Activated CD4-positive, CD25-positive, alpha-beta regulatory T cell treated with anti-CD3 and anti-CD28 coated beads, Interleukin-2, amount 50 U/mL, for 16 hours (primary cell): ENCODE measurements at regions not wholly inside any gene's neighbourhood (a gene's known extent, or its start where the extent isn't known, plus 50 kb on each side); places are given as distances from the start of the nearest gene placed in this dataset.

Source experiments
- DNase-seq: peaks from one replicate; pipeline ENCODE4 v3.0.0-alpha.2; 2020; ENCODE audit warnings: low read depth, low spot score

DNA sequence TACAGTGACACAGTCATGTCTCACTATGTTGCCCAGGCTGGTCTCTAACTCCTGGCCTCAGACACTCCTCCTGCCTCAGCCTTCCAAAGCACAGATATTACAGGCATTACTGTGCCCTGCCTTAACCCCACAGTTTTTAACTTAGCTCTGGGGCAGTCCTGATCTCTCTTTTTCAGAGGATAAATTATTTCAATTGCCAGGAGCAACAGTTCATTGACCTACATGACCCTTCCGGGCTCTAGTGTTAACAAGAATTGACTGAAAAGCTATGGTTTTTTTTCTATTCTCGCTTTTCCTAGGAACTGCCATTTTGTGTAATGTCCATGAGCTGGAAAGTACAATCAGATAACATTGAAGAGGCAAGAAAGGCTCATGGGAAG lies 92.8 kb downstream of the HNRNPLL start:
- DNase-seq, result no peak

GRCh38 chr2:38509314-38509946 lies 93.3 kb downstream of the HNRNPLL start:
- DNase-seq, result no peak

DNA sequence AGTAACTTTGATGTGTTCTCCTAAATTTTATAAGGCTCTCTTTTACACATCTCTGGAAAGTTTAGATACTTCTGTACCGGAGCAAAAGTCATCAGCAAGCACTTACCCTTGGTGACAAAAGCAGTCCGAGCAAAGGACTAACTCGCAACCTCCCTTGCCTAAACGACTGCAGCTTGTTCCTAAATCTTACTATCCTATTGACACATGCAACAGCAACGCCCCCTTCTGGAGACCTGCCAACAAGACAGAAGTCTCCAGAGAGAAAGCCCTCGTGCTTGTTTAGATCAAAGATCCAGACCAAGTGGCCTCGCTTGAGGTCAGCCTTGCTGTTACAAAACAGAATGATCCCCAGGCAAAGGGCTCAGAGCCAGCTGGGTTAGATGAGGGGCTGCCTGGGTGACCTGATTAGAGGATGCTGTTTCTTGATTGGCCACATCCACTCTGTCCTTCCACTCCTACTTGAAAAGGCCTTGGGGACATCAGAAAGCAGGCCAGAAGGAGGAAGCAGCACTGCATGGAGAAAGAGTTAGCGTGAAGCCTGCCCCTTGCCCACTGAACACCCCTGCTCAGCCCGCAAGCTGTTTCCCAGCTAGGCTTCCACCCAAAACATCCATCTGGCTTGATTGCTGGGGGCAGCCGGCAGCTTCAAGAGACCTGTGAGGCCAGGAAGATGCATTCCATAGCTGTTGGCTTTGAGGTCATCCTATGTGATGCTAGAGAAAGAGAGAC lies 94.3 kb downstream of the HNRNPLL start:
- DNase-seq, result peak; percentile 63

- no peak for DNase-seq
Observed at GRCh38 chr2:38507712-38508111, 95.0 kb downstream of the HNRNPLL start.

DNA sequence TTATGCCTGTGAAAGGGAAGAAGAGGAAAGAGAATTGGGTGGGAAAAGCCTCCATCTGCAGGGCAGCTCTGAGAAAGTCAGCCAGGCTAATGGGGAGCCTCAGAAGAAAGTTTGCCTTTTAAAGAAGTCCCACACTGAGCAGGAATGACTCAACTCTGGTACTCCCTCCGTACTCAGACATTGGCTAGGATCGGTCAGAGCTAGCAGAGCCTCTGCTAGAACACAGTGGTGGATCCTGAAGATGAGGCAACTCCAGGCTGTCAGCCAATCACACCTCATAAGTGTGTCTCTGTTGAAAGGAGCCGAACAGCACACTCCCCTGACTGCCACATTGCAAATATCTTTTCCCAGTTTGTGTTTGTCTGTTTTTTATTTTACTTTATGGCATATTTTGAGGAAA lies 96.9 kb downstream of the HNRNPLL start:
- no peak for DNase-seq

DNA sequence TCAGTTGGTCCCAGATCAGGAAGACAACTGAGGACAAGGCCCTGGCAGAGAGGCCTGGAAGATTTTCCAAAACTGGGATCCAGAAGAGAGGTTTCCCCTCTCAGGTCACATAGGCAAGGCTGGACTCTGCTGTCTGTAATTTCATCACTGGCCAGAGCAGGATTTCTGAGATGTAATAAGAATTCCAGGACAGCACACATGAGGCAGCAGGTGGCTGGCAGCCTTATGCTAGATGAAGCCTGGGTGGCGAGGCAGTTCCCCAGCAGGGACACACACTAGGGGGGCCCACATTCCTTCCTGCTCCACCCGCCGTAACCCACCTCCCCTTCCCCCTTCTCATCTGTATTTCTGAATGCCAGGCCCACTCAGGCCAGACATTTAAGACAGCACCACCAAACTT lies 98.6 kb downstream of the HNRNPLL start:
- DNase-seq, result no peak

DNA sequence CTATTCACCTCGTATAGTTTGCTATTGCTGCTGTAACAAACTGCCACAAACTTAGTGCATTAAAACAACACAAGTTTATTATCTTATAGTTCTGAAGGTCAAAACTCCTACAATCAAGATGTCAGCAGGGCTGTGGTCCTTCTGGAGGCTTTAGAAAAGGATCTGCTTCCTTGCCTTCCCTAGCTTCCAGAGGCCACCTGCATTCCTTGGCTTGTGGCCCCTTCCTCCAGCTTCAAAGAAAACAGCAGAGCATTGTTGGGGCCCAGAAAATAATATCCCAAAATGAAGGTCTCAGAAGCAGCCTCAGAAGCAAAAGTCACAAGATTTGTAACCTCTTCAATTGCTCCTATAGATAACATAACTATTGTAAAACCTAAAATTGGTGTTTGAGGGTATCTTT lies 100.6 kb downstream of the HNRNPLL start:
- no peak for DNase-seq

GRCh38 chr2:38500283-38500634 lies 102.5 kb downstream of the HNRNPLL start:
- no peak for DNase-seq

DNA sequence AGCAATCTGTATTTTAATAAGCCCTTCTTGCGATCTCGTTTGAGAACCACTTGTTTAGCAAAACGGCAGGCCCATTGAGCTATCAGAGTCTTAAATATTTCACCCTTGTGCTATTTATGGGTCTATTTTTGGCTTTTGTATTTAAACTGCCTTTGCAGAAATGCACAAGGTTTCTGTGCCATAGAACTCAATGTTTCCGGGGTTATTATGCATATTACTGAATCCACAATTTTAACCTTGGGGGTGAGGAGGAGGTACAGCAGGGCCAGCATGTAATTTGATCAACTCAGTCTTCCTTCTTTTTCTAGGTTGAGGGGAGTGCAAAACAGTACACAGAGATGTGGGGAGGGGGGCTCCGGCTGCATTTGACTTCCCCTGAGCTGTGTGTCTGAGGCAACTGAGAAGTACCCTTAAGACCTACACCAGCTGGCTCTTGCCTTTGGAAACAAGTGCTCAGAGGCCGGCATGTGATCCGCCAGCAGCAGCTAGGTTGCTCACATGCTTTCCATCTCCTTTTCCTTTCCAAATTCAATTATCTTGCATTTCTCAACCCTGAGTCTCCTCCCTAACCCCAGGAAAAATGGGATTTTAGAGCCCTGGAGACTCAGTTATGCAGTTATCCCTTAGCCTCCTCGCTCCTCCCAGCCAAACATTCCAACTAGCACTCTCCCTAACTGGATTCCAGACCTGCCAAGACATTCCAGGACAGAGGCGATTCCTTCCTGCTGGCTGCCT lies 103.0 kb downstream of the HNRNPLL start:
- DNase-seq, result no peak

DNA sequence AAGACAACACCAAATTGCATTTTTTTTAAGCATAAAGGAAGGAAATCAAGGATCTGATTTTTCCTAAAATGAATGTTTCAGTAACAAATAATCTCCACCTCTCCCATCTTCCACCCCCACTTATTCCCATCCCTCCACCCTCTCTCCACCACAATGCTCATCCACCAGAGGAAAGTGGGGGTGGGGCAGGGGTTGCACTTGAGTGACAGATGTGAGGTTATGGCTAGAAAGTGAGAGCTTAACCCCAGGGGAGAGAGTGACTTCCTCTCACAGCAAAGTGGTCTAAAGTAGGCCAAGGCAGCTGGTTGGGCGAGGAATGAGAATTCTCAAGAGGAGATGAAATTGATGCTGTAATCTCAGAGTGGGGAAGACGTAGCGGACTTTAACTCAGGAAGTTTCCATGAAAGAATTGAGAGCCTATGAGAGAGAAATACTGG lies 104.7 kb downstream of the HNRNPLL start:
- DNase-seq, result no peak

- no peak for DNase-seq
Observed at GRCh38 chr2:38497670-38498037, 105.1 kb downstream of the HNRNPLL start.

- DNase-seq, result no peak
Observed at GRCh38 chr2:38496927-38497669, 105.6 kb downstream of the HNRNPLL start.

DNA sequence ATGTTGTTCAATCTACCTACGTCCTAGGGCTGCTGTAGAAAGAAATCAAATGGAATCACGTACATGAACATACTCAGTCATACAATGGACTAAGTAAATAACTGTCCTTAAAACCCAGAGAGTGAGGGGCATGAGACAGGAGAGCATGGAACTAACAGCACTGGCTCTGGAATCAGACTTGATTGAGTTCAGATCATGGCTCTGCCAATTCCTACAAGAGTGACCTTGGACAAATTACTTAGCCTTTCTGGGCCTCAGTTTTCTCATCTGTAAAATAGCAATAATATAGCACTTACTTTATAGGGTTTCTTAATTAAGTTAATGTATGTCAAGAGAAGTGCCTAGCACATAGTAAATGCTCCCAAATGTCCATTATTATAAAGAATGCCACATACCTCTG lies 106.8 kb downstream of the HNRNPLL start:
- no peak for DNase-seq

DNA sequence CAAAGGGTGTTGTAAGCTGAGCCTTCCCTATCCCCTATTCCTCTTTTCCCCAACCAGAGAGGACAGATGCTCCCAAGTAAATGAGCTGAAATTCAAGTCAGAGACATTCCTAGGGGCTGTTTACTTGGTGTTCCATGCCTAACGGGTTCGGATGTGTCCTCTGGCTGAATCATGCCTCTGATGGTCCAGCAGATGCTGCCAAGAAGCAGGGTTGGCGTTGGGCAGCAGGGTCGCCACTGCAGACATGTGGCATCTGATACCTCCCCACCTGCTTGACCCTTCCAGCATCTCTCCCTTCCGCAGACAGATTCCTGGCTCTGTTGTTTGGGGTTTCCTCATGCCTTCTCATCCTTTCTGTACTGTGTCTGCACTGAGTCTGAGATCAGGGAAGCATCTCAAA lies 108.3 kb downstream of the HNRNPLL start:
- DNase-seq, result no peak

DNA sequence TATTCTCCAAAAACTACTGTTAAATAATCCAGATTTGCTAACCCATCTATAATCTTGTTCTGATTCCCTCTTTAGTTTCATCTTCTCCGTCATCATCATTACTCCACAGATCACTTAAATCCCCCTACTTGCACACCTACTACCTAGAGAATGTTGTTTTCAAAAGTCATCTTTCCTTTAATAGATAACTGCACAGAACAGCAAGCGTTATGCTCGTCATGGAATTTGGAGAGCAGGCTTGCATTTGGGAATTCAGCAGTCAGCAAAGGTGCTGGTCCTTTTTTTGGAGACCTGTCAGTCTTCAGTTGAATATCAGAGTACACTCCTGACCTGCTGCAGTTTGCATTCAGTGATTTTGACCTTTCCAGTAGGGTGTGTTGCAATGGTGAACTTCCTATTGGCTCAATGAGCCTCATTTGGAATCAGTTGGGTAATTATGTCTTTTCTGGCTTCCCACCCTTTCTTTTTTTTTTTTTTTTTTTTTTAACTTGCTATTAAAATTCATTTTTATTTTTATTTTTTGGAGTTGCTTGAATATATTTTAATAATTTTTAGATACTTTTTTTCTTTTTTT lies 110.6 kb downstream of the HNRNPLL start:
- DNase-seq, result no peak

- DNase-seq, result no peak
Observed at GRCh38 chr2:38491436-38491835, 111.3 kb downstream of the HNRNPLL start.

DNA sequence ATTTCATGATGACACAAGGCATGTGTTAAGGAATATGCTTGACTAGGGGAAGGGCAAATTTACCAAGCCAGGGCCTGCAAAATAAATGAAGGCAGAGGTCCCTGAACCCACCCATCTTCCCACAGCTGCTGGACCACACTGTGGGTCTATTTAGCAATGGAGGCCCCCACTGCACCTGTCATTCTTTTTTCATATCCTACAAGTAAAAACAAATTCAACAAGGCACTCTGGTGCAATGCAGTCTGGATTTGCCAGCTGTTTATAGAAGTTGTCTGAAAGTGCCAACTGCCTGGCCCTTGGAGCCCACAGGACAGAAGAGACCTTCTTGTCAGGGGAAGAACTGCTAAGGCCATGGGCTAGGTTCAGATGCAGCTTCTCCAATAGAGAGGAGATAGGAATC lies 112.8 kb upstream of the ATL2 start:
- no peak for DNase-seq

- no peak for DNase-seq
Observed at GRCh38 chr2:38487852-38488251, 110.8 kb upstream of the ATL2 start.

- no peak for DNase-seq
Observed at GRCh38 chr2:38486213-38487026, 109.3 kb upstream of the ATL2 start.

- no peak for DNase-seq
Observed at GRCh38 chr2:38485734-38486133, 108.7 kb upstream of the ATL2 start.

DNA sequence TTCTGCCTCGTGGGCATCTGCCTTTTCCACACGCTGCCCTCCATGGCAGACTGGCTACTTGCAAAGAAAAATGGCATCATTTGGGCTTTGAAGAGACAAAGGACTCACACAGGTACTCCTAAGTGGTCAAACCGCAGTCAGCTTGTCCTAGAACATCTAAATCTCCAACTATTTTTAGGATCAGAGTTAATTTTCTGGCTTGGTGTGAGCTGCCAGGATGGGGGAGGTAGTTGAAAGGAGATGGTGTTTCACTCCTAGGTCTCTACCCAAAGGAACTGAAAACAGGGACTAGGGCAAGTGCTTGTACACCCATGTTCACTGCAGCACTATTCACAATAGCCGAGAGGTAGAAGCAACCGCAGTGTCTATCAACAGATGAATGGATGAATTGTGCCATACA lies 107.9 kb upstream of the ATL2 start:
- DNase-seq, result no peak
